ENCODE measurements at regions not wholly inside any gene's neighbourhood (a gene's known extent, or its start where the extent isn't known, plus 50 kb on each side); places are given as distances from the start of the nearest gene placed in this dataset.

DNA sequence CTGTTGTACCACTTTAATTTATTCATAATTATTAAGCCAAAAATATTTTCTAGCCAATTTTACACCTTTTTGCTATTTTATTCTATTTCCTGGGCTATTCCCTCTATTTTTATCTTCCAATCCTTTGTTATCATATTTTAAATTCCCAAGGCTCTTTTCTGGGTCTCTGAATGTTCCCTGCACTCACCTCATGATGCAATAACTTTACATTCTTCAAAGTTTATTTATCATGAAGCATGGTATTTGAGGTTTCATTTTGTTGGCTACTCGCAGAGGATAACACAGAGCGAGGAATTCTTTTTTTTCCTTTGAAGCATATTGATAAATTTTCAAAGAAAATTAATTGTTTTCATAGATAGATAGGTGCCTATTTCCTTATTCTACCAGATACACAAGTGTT lies 489.8 kb upstream of the TMPRSS15 start:
- BruUV-seq (replicated peaks) = no TSS peak
- H3K79me2 ChIP-seq (ENCODE audit: control insufficient read depth, insufficient read depth, low read length) = no peaks in the 10 kb centered on the region
- CTCF ChIA-PET = no interaction called here
- no peak overlapping the region for H3K4me2 ChIP-seq (ENCODE audit: insufficient read depth, low read length)
- H4K20me1 ChIP-seq (replicated peaks; ENCODE audit: control insufficient read depth, extremely low read depth, insufficient read depth, low read length) = no peaks in the 10 kb centered on the region
- no peak overlapping the region for H2AFZ ChIP-seq (ENCODE audit: low read depth, low read length)
- POLR2A ChIA-PET = no interaction called here
- intact Hi-C loops (cut with micrococcal nuclease) = no loop called here
- H3K27ac ChIP-seq (ENCODE audit: insufficient read depth, low read depth, low read length) = no peak overlapping the region
- no peak overlapping the region for H3K4me3 ChIP-seq (replicated peaks in 1 of 3; ENCODE audit: insufficient read depth in 1 of 3, low read depth in 1 of 3, low read length in 3 of 3)
- H3K4me1 ChIP-seq (ENCODE audit: control insufficient read depth, extremely low read depth, insufficient read depth, low read length) = no peaks in the 10 kb centered on the region
- DNase-seq (ENCODE audit: low read depth, low spot score) (no peak), FAIRE-seq (no peak)
- no peaks in the 10 kb centered on the region for H3K9me1 ChIP-seq (replicated peaks; ENCODE audit: control insufficient read depth, extremely low read depth, insufficient read depth, low read length)
- no peaks in the 10 kb centered on the region for H3K36me3 ChIP-seq (ENCODE audit: control insufficient read depth in 2 of 2, extremely low read depth in 1 of 2, insufficient read depth in 2 of 2, low read length in 2 of 2)
- H3K9me3 ChIP-seq (replicated peaks; ENCODE audit: control insufficient read depth, insufficient read depth, low read length) = no peaks in the 10 kb centered on the region
- no peak for TF ChIP-seq MYC (IDR thresholded peaks at IDR 0.05; ENCODE audit: low read depth, low read length)
- TF ChIP-seq, protein P1, sequence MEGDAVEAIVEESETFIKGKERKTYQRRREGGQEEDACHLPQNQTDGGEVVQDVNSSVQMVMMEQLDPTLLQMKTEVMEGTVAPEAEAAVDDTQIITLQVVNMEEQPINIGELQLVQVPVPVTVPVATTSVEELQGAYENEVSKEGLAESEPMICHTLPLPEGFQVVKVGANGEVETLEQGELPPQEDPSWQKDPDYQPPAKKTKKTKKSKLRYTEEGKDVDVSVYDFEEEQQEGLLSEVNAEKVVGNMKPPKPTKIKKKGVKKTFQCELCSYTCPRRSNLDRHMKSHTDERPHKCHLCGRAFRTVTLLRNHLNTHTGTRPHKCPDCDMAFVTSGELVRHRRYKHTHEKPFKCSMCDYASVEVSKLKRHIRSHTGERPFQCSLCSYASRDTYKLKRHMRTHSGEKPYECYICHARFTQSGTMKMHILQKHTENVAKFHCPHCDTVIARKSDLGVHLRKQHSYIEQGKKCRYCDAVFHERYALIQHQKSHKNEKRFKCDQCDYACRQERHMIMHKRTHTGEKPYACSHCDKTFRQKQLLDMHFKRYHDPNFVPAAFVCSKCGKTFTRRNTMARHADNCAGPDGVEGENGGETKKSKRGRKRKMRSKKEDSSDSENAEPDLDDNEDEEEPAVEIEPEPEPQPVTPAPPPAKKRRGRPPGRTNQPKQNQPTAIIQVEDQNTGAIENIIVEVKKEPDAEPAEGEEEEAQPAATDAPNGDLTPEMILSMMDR (IDR thresholded peaks at IDR 0.05; ENCODE audit: extremely low read depth in 1 of 2, insufficient read depth in 1 of 2, low read depth in 1 of 2, low read length in 2 of 2) = no peak
- no peak for TF ChIP-seq JUN (IDR thresholded peaks at IDR 0.05; ENCODE audit: borderline replicate concordance, insufficient read depth, insufficient read length, low read depth)
- no peaks in the 10 kb centered on the region for H3K27me3 ChIP-seq (ENCODE audit: control insufficient read depth in 2 of 2, insufficient read depth in 2 of 2, low read length in 2 of 2)
- no peak overlapping the region for H3K9ac ChIP-seq (replicated peaks; ENCODE audit: extremely low read depth, insufficient read depth, low read length)
- dilution Hi-C loops (cut with MboI; ENCODE audit: extremely low pct_ligation_motif_present, low sequenced_read_pairs) = no loop called here

DNA sequence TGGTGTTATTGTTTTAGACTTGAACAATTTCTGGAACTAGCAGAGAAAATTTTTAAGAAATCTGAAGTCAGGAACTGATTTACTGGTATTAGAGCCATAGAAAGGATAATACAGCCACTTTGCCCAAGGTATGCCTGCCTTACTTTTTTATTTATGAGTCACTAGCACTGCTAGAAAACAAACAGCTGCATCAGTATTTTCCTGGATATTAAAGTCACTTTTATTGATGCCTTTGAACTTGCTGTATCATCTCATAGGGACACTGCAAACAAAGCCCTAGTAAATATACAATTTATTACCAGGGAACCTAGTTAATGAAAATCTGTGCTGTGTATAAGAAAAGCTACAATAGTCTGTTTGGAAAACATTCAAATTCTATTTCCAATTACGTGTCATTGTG lies 490.8 kb upstream of the TMPRSS15 start:
- Histone ChIP-seq H3K9me1 (replicated peaks; ENCODE audit: control insufficient read depth, extremely low read depth, insufficient read depth, low read length) (no peaks in the 10 kb centered on the region), H4K20me1 (replicated peaks; ENCODE audit: control insufficient read depth, extremely low read depth, insufficient read depth, low read length) (no peaks in the 10 kb centered on the region), H3K9me3 (replicated peaks; ENCODE audit: control insufficient read depth, insufficient read depth, low read length) (no peaks in the 10 kb centered on the region), H3K36me3 (ENCODE audit: control insufficient read depth in 2 of 2, extremely low read depth in 1 of 2, insufficient read depth in 2 of 2, low read length in 2 of 2) (no peaks in the 10 kb centered on the region), H2AFZ (ENCODE audit: low read depth, low read length) (no peak overlapping the region), H3K9ac (replicated peaks; ENCODE audit: extremely low read depth, insufficient read depth, low read length) (no peak overlapping the region), H3K4me2 (ENCODE audit: insufficient read depth, low read length) (no peak overlapping the region), H3K27ac (ENCODE audit: insufficient read depth, low read depth, low read length) (no peak overlapping the region), H3K4me3 (replicated peaks in 1 of 3; ENCODE audit: insufficient read depth in 1 of 3, low read depth in 1 of 3, low read length in 3 of 3) (no peak overlapping the region), H3K79me2 (ENCODE audit: control insufficient read depth, insufficient read depth, low read length) (no peaks in the 10 kb centered on the region), H3K4me1 (ENCODE audit: control insufficient read depth, extremely low read depth, insufficient read depth, low read length) (no peaks in the 10 kb centered on the region), H3K27me3 (ENCODE audit: control insufficient read depth in 2 of 2, insufficient read depth in 2 of 2, low read length in 2 of 2) (no peaks in the 10 kb centered on the region)
- intact Hi-C loops (cut with micrococcal nuclease) (no loop called here), dilution Hi-C loops (cut with MboI; ENCODE audit: extremely low pct_ligation_motif_present, low sequenced_read_pairs) (no loop called here)
- TF ChIP-seq, protein P1 (IDR thresholded peaks at IDR 0.05; ENCODE audit: extremely low read depth in 1 of 2, insufficient read depth in 1 of 2, low read depth in 1 of 2, low read length in 2 of 2) = no peak
- TF ChIP-seq GATA2 (IDR thresholded peaks at IDR 0.05; ENCODE audit: insufficient read depth, insufficient read length, low read depth, low read length) (no peak), POLR2AphosphoS5 (IDR thresholded peaks at IDR 0.05; ENCODE audit: insufficient read depth, low read depth, low read length) (no peak), POLR2A (IDR thresholded peaks at IDR 0.05; ENCODE audit: low read depth, low read length) (no peak), FOS (IDR thresholded peaks at IDR 0.05; ENCODE audit: borderline replicate concordance, insufficient read depth, low read length) (no peak), JUN (IDR thresholded peaks at IDR 0.05; ENCODE audit: borderline replicate concordance, insufficient read depth, insufficient read length, low read depth) (no peak), MYC (IDR thresholded peaks at IDR 0.05; ENCODE audit: low read depth, low read length) (no peak), EZH2 (IDR thresholded peaks at IDR 0.05; ENCODE audit: borderline replicate concordance, low read depth, low read length, severe bottlenecking) (no peak), MAX (IDR thresholded peaks at IDR 0.05; ENCODE audit: insufficient read depth, insufficient read length) (no peak)
- POLR2A ChIA-PET = no interaction called here
- DNase-seq (ENCODE audit: low read depth, low spot score) (no peak), FAIRE-seq (no peak)
- no TSS peak for BruUV-seq (replicated peaks)
- CTCF ChIA-PET = no interaction called here

All from endothelial cell of umbilical vein (primary cell).